Erythroblast (primary cell): ENCODE measurements at regions not wholly inside any gene's neighbourhood (a gene's known extent, or its start where the extent isn't known, plus 50 kb on each side); places are given as distances from the start of the nearest gene placed in this dataset.
"Not testable (repeated sequence)": the region's sequence is repeated elsewhere in the genome, so short reads cannot be mapped to it uniquely, and the experiment has no call there.

Experiments used
- DNase-seq, 2 experiments: peaks; one replicate each; lab custom pipeline; 2025; lab: John Stamatoyannopoulos, UW
- GATA1 ChIP-seq: IDR thresholded peaks from 2 replicates; pipeline ENCODE4 v1.6.1; 2011; ENCODE audit warnings: low read depth, mild to moderate bottlenecking, control low read depth, low read length, moderate library complexity
- POLR2A ChIP-seq: IDR thresholded peaks from 2 replicates; pipeline ENCODE4 v1.6.1; 2011; ENCODE audit warnings: mild to moderate bottlenecking, low read length

DNA sequence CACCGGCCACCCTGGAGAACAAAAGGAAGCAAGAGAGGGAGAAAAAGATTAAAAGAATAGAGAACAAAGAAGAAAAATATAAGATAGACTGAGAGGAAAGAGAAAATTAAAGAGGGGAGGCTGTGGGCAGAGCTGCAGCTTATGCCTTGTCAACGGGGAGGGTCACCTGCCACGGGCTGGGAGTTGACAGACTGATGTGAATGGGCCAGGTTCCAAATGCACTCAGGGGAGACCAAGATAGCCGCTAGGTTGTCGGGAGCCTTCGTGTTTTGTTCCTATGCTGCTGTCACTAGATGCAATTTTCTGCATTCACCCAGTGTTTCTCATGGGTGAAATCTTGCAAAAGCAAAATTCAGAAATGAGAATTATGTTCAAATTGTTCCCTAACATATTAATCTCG is 119.6 kb upstream of the MTHFD1L start:
- DNase-seq: no peak
- TF ChIP-seq POLR2A (no peak), GATA1 (no peak)

DNA sequence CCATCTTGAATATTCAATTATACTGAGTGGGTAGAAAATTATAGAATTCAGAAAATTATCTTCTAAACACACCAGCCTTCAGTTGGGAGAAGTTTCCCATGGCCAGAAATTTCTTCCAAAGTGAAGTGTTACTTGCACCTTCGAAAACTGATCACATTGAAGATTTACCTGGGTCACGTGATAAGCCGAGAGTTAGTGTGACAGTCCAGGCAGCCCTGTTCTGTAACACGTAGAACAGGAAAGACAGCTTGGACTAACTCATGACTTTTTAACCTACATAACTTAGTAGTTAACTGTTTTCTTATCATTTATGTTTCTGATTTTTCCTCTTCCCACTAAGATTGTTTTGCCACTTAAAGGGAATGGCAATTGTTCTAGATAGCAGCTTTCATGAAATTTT is 118.3 kb upstream of the MTHFD1L start:
- TF ChIP-seq GATA1 (no peak), POLR2A (no peak)
- no peak for DNase-seq

DNA sequence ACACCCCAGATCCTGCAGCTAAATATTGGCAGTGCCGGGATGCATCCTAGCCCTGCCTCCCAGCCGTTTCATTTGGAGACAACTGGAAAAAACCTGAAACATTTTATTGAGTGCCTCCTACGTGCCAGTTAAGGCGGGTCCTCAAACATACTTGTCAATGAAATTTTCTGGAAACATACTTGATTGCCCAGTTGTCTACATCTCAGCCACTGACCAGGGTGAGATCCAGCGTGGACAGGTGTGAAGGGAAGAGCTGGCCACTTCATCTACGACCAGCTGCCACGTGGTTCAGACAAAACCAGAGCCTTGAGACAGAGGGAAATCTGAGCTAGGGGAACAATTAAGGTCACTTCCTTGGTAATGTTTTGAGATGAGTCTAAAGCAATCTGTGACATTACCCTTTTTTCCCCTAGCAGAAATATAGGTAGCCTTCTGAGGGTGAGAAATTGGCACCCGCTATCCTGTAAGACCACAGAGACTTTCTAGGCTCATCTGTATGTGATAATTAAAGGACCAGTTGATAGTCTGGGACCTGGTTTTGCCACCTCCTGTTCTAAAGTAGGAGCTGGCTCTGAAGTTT is 116.3 kb upstream of the MTHFD1L start:
- DNase-seq: no peak
- no peak for TF ChIP-seq POLR2A
- TF ChIP-seq GATA1: no peak

DNA sequence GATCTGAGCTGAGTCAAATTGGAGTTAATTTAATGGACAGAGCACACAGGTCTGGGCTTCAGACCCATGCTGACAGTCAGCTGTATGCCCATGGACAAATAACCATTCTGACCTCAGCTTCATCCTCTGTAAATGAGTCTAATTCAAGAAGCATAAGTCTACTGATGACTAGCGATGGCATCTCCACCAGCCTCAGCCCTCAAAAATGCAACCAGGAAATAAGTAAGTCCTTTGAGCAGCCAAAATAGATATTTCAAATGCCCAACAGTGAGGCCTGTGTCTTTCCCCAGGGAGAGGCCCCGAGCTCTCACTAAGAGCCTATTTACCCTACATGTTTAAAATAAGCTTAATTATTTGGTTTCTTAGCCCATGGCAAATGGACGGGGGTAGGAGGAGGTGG is 114.2 kb upstream of the MTHFD1L start:
- no peak for TF ChIP-seq POLR2A
- TF ChIP-seq GATA1: no peak
- DNase-seq: no peak

DNA sequence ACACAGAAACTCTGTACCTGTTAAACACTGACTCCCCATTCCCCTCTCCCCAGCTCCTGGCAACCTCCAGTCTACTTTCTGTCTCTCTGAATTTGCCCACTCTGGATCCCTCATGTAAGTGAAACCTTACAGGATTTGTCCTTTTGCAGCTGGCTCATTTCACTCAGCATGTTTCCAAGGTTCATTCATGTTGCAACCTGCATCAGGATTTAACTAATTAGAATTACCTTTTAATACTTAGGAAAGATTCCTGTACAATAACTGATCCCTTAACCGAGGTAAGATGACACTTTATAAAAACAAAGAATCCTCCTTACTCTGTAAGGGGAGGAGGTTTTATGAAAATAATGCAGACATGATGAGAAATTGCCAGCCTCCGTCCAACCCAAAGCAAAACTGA is 113.1 kb upstream of the MTHFD1L start:
- no peak for DNase-seq
- TF ChIP-seq GATA1 (no peak), POLR2A (no peak)

DNA sequence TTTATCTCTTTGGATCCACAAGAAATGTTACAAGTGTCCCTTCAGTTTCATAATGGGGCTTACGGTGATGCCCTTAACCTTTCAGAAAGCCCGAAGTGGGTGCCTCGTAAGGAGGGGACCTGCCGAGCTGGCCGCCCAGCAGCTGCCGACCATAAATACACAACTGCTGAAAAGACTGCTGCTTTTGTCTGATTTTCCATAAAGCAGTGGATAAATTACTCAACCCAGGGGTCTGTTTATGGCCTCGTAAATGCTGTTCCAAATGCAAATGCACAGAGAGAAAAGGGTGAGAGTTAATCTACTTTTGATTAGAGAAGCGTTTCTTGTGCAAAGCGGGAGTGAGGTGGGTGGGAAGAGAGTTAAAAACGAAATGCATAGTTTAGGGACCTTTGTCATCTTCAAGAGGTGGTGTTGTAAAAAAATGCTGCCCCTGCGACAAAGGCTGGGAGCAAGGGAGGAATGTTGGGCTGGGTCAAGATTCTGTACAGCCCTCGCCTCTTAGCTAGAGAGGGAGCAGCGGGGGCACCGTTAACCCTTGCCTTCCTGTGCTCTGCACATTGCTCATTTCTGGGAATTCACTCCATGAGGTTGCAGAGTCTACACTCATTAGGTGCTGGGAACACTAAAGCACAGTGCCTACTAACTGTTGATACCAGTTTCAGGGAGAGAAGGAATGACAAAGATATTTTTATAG is 112.0 kb upstream of the MTHFD1L start:
- no peak for TF ChIP-seq GATA1
- TF ChIP-seq POLR2A: no peak
- DNase-seq: no peak

DNA sequence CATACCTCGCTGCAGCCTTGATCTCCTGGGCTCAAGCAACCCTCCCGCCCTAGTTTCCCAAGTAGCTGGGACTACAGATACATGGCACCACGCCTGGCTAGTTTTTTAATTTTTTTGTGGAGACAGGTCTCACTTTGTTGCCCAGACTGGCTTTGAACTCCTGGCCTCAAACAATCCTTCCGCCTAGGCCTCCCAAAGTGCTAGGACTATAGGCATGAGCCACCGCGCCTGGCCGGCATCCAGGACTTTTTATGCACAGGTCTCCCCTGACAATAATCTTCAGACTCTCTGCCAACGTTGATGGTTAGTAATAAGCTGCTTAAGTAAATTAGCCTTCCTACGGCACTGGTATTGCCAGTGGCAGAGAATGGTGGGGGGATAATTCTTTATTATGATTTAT is 110.5 kb upstream of the MTHFD1L start:
- TF ChIP-seq GATA1 (no peak), POLR2A (no peak)
- DNase-seq: no peak

DNA sequence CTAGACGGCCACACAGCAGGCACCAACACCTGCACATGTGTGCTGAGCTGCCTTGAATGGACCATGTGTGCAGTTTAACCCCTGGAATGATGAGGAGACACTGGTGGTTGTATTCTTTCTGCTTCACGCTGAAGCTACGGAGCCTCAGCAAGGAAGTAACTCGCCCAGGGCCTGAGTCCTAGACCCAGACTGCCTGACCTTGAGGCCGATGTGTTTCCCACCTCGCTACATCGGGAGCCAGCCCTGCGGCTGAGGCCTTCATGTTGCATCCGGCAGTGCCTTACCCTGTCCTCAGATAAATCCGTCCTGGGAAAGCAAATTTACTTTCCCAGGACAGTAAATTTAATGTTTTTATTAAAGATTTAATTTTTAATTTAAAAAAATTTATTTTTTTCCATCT is 110.0 kb upstream of the MTHFD1L start:
- no peak for DNase-seq
- no peak for TF ChIP-seq POLR2A
- TF ChIP-seq GATA1: no peak

DNA sequence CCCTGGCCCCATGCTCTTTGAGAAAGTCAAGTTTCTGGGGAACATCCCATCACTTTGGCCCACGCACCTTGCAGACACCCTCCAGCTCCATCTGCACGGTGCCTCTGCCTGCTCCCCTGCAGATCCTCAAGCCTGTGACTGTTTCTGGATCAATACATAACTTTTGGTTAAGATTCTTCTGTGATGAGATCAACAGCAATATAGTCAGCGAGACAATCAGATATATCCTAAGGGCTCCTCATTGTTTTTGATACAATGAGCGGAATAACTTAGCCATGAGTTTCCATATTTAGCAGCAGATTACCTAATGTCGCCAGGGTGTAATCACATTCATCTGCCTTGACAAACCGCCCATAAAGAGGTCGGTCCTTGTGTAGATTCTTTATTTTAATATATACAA is 109.3 kb upstream of the MTHFD1L start:
- DNase-seq: no peak
- no peak for TF ChIP-seq GATA1
- TF ChIP-seq POLR2A: no peak

DNA sequence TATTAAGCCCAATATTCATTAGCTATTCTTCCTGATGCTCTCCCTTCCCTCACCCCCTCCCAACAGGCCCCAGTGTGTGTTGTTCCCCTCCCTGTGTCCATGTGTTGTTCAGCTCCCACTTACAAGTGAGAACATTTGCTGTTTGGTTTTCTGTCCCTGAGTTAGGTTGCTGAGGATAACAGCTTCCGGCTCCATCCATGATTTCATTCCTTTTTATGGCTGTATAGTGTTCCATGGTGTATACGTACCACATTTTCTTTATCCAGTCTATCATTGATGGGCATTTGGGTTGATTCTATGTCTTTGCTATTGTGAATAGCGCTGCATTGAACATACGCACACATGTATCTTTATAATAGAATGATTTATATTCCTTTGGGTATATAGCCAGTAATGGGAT is 107.7 kb upstream of the MTHFD1L start:
- DNase-seq: not testable (repeated sequence)

DNA sequence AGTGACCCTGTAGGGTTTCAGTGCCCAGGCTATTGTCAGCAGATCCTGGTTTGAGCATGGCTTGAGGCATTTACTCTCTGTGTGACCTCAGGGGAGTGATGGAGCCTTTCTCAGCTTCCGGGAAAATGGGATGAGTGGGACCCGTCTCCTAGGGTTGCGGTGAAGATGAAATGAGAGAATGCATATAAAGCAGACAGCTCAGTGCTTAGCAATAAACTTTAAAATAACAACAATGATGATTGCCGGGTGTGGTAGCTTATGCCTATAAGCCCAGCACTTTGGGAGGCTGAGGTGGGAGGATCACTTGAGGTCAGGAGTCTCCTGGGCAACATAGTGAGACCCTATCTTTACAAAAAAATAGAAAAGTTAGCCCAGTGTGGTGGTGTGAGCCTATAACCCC is 106.0 kb upstream of the MTHFD1L start:
- no peak for DNase-seq

DNA sequence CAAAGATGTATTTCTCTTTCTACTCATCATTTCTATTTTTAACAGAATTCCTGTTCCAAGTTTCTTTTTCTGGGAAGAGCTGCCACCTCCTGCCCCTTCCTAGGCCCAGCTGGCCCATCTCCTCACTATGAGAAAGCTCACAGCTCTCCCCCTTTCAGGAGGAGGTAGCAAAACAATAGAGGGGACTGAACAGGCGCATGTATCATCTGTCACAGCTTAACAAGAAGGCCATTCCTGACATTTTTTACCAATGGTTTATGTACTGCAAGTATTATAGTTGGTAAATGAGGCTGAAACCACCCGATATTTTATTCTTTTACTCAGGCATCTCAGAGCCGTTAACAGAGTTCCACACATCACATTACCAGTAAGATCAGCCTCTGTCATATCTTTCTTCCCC is 103.7 kb upstream of the MTHFD1L start:
- no peak for TF ChIP-seq GATA1
- DNase-seq: no peak

More for the DNA sequence above, 106.0 kb upstream of the MTHFD1L start:
- TF ChIP-seq POLR2A: no peak
- TF ChIP-seq GATA1: no peak

DNA sequence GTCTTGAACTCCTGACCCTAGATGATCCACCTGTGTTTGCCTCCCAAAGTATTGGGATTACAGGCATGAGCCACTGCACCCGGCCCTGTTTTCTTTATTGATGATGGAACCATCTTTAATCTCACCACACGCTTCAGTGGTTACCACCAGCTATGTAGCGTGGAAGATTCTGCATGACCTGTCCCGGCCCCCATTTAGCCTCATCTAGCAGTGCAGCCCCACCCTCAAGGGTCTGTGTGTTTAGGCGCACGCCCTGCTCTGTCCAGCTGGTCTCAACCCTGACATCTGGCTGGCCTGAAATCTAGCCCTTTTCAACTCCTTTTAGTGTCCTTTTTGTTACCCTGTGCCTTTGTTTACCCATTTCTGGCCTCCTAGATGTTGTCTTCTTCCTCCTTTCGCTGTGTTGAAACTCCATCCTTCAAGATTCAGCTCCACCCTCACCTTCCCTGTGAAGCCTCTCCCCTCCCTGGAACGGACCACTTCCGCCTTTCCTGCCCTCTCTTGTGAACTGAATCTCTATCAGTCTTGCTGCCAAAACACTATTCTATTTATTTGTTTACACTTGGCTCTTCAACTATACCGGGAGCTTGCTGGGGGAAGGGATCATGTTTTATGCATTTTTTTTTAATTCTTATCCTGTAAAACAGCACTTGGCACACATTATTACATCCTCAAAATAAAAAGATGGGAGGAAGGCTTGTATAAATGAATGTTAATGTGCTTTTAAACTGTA is 101.0 kb upstream of the MTHFD1L start:
- no peak for DNase-seq

DNA sequence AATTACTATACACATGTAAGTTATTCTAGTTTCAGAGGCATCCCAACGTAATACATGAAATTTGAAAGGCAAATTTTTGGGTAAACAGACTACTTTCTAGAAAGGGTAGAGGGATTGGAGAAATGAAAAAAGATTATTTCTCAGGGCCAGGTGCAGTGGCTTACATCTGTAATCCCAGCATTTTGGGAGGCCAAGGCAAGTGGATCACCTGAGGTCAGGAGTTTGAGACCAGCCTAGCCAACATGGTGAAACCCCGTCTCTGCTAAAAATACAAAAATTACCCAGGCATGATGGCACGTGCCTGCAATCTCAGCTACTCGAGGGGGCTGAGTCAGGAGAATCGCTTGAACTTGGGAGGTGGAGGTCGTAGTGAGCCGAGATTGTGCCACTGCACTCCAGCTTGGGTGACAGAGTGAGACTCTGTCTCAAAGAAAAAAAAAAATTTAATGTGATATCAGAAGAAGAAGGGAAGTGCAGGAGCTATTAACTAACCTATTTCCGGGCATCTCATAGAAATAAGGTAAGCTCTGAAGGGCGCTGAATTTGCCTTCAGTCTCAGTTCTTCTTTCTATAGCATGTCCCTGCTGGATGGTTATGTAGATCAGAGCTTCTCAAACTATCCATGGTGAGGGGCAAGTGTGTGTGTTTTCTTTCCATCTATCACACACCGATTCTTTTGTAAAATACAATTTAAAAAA is 100.3 kb upstream of the MTHFD1L start:
- no peak for DNase-seq

More for the DNA sequence above, 101.0 kb upstream of the MTHFD1L start:
- TF ChIP-seq POLR2A: no peak
- TF ChIP-seq GATA1: no peak

More for the DNA sequence above, 100.3 kb upstream of the MTHFD1L start:
- TF ChIP-seq POLR2A (no peak), GATA1 (no peak)
